HCT116 (cell line): ENCODE measurements at regions not wholly inside any gene's neighbourhood (a gene's known extent, or its start where the extent isn't known, plus 50 kb on each side); places are given as distances from the start of the nearest gene placed in this dataset.
"Not testable (repeated sequence)": the region's sequence is repeated elsewhere in the genome, so short reads cannot be mapped to it uniquely, and the experiment has no call there.

ENCODE experiments used
- EZH2 ChIP-seq: fragments of 200-600 bp; sonication (generic); IDR thresholded peaks from 2 replicates; pipeline ENCODE4 v1.6.1; 2017; ENCODE audit warnings: antibody characterized with exemption, mixed run types
- EZH2phosphoT487 ChIP-seq: fragments of 200-600 bp; IDR thresholded peaks from 2 replicates; pipeline ENCODE4 v1.6.1; 2018; ENCODE audit warnings: antibody characterized with exemption, borderline replicate concordance
- JUND ChIP-seq: IDR thresholded peaks from 2 replicates; pipeline ENCODE4 v1.6.1; 2012
- POLR2A ChIP-seq: IDR thresholded peaks from 2 replicates; pipeline ENCODE4 v1.7.0; 2011; ENCODE audit warnings: borderline replicate concordance; ENCODE audit not compliant: insufficient read depth, insufficient read length; ENCODE audit errors: extremely low read depth
- POLR2AphosphoS5 ChIP-seq: IDR thresholded peaks from 2 replicates; pipeline ENCODE4 v1.6.1; 2011; ENCODE audit warnings: mild to moderate bottlenecking, low read depth, low read length, moderate library complexity
- RAD21 ChIP-seq: IDR thresholded peaks from 2 replicates; pipeline ENCODE4 v1.6.1; 2012; ENCODE audit warnings: low read depth, mild to moderate bottlenecking
- SRF ChIP-seq: IDR thresholded peaks from 2 replicates; pipeline ENCODE4 v1.6.1; 2012; ENCODE audit warnings: low read depth
- YY1 ChIP-seq: IDR thresholded peaks from 2 replicates; pipeline ENCODE4 v1.6.1; 2011; ENCODE audit warnings: low read length, low read depth, moderate library complexity, mild to moderate bottlenecking; ENCODE audit not compliant: insufficient replicate concordance; ENCODE audit errors: extremely low read depth
- ZNF274 ChIP-seq: fragments of 200-500 bp; sonication (Bioruptor generic); IDR thresholded peaks from 2 replicates; pipeline ENCODE4 v1.6.1; 2014; ENCODE audit warnings: mild to moderate bottlenecking, low read depth, low read length, inconsistent platforms
- TF ChIP-seq, protein P1 (sequence below), 3 experiments: fragments of 200-600 bp in 1 of 3; sonication (generic) in 1 of 3; IDR thresholded peaks in 2 of 3; conservative IDR thresholded peaks in 1 of 3; 2 replicates each; pipeline ENCODE4 v1.5.1; 2012 to 2017; ENCODE audit warnings: low read depth in 2 of 3, low read length in 2 of 3, antibody characterized with exemption in 1 of 3, borderline replicate concordance in 1 of 3, control low read depth in 1 of 3, mild to moderate bottlenecking in 1 of 3, mixed read lengths in 1 of 3, mixed run types in 1 of 3, moderate library complexity in 1 of 3; ENCODE audit not compliant: insufficient read depth in 1 of 3
- TF ChIP-seq, protein P2 (sequence below): IDR thresholded peaks from 2 replicates; pipeline ENCODE4 v1.6.1; 2012; ENCODE audit warnings: low read depth
- TF ChIP-seq, protein P3 (sequence below): IDR thresholded peaks from 2 replicates; pipeline ENCODE4 v1.6.1; 2012
- TF ChIP-seq, protein P4 (sequence below): IDR thresholded peaks from 2 replicates; pipeline ENCODE4 v1.6.1; 2011; ENCODE audit warnings: mild to moderate bottlenecking, low read length, moderate library complexity; ENCODE audit not compliant: insufficient replicate concordance; ENCODE audit errors: extremely low read depth

DNA sequence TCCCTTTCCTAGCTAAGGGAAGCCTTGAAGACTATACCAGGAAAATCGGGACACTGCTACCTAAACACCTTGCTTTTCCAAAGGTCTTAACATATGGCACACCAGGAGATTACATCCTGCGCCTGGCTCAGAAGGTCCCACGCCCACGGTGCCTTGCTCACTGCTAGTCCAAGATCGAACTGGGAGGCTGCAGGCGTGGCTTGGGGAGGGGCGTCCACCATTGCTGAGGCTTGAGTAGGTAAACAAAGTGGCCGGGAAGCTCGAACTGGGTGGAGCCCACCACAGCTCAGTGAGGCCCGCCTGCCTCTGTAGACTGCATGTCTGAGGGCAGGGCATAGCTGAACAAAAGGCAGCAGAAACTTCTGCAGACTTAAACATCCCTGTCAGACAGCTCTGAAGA, 459.7 kb upstream of the EYS start:
- TF ChIP-seq, protein P1, sequence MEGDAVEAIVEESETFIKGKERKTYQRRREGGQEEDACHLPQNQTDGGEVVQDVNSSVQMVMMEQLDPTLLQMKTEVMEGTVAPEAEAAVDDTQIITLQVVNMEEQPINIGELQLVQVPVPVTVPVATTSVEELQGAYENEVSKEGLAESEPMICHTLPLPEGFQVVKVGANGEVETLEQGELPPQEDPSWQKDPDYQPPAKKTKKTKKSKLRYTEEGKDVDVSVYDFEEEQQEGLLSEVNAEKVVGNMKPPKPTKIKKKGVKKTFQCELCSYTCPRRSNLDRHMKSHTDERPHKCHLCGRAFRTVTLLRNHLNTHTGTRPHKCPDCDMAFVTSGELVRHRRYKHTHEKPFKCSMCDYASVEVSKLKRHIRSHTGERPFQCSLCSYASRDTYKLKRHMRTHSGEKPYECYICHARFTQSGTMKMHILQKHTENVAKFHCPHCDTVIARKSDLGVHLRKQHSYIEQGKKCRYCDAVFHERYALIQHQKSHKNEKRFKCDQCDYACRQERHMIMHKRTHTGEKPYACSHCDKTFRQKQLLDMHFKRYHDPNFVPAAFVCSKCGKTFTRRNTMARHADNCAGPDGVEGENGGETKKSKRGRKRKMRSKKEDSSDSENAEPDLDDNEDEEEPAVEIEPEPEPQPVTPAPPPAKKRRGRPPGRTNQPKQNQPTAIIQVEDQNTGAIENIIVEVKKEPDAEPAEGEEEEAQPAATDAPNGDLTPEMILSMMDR (IDR thresholded peaks at IDR 0.05 in 2 of 3, conservative IDR thresholded peaks at IDR 0.05 in 1 of 3; ENCODE audit: borderline replicate concordance in 1 of 3, insufficient read depth in 1 of 3, low read depth in 2 of 3, low read length in 2 of 3) = not testable (repeated sequence)
- TF ChIP-seq, protein P2, sequence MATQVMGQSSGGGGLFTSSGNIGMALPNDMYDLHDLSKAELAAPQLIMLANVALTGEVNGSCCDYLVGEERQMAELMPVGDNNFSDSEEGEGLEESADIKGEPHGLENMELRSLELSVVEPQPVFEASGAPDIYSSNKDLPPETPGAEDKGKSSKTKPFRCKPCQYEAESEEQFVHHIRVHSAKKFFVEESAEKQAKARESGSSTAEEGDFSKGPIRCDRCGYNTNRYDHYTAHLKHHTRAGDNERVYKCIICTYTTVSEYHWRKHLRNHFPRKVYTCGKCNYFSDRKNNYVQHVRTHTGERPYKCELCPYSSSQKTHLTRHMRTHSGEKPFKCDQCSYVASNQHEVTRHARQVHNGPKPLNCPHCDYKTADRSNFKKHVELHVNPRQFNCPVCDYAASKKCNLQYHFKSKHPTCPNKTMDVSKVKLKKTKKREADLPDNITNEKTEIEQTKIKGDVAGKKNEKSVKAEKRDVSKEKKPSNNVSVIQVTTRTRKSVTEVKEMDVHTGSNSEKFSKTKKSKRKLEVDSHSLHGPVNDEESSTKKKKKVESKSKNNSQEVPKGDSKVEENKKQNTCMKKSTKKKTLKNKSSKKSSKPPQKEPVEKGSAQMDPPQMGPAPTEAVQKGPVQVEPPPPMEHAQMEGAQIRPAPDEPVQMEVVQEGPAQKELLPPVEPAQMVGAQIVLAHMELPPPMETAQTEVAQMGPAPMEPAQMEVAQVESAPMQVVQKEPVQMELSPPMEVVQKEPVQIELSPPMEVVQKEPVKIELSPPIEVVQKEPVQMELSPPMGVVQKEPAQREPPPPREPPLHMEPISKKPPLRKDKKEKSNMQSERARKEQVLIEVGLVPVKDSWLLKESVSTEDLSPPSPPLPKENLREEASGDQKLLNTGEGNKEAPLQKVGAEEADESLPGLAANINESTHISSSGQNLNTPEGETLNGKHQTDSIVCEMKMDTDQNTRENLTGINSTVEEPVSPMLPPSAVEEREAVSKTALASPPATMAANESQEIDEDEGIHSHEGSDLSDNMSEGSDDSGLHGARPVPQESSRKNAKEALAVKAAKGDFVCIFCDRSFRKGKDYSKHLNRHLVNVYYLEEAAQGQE = not testable (repeated sequence)
- not testable (repeated sequence) for TF ChIP-seq EZH2phosphoT487, YY1, RAD21, POLR2AphosphoS5, SRF, EZH2, POLR2A, ZNF274, JUND
- TF ChIP-seq, protein P3, sequence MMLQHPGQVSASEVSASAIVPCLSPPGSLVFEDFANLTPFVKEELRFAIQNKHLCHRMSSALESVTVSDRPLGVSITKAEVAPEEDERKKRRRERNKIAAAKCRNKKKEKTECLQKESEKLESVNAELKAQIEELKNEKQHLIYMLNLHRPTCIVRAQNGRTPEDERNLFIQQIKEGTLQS = not testable (repeated sequence)
- TF ChIP-seq, protein P4, sequence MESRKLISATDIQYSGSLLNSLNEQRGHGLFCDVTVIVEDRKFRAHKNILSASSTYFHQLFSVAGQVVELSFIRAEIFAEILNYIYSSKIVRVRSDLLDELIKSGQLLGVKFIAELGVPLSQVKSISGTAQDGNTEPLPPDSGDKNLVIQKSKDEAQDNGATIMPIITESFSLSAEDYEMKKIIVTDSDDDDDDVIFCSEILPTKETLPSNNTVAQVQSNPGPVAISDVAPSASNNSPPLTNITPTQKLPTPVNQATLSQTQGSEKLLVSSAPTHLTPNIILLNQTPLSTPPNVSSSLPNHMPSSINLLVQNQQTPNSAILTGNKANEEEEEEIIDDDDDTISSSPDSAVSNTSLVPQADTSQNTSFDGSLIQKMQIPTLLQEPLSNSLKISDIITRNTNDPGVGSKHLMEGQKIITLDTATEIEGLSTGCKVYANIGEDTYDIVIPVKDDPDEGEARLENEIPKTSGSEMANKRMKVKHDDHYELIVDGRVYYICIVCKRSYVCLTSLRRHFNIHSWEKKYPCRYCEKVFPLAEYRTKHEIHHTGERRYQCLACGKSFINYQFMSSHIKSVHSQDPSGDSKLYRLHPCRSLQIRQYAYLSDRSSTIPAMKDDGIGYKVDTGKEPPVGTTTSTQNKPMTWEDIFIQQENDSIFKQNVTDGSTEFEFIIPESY = not testable (repeated sequence)
